Endothelial cell of umbilical vein (primary cell): ENCODE measurements at regions not wholly inside any gene's neighbourhood (a gene's known extent, or its start where the extent isn't known, plus 50 kb on each side); places are given as distances from the start of the nearest gene placed in this dataset.

Experiments
- BruUV-seq: library from RNA; stranded (reverse); fragments of 400-500 nt; replicated peaks from 2 replicates; lab custom pipeline; 2021; lab: Mats Ljungman, UMichigan
- CTCF ChIA-PET: fragments of 300-600, 350-600 bp; sonication (Branson Sonifier 250); formaldehyde crosslinking; loops from one replicate; lab custom pipeline; 2021; ENCODE audit warnings: antibody characterized with exemption, inconsistent platforms; lab: Charles Lee
- POLR2A ChIA-PET: fragments of 300-600, 350-600 bp; sonication (Branson Sonifier 250); formaldehyde crosslinking; loops from one replicate; lab custom pipeline; 2021; ENCODE audit warnings: antibody characterized with exemption, inconsistent platforms; lab: Charles Lee
- DNase-seq: peaks from one replicate; pipeline ENCODE4 v3.0.0-alpha.2; 2011; ENCODE audit warnings: low read depth, low spot score
- FAIRE-seq: peaks from 2 replicates; lab custom pipeline; 2011; peaks lifted over from hg19 to GRCh38; lab: Jason Lieb, UNC
- H2AFZ ChIP-seq: 2 replicates; pipeline ENCODE4 v1.6.0; 2012; ENCODE audit warnings: low read depth, low read length, control low read depth, inconsistent platforms
- H3K27ac ChIP-seq: 2 replicates; pipeline ENCODE4 v1.5.1; 2011; ENCODE audit warnings: low read depth, mild to moderate bottlenecking, control low read depth, low read length, moderate library complexity; ENCODE audit not compliant: insufficient read depth
- H3K27me3 ChIP-seq, 2 experiments: 2 replicates each; pipeline versions ENCODE4 v1.6.0 to v1.6.1; 2011; ENCODE audit warnings: low read length in 2 of 2, mixed read lengths in 1 of 2; ENCODE audit not compliant: control insufficient read depth in 2 of 2, insufficient read depth in 2 of 2
- H3K36me3 ChIP-seq, 2 experiments: 2 replicates in 1 of 2; 3 replicates in 1 of 2; pipeline ENCODE4 v1.5.1; 2011; ENCODE audit warnings: low read length in 2 of 2, mild to moderate bottlenecking in 1 of 2, moderate library complexity in 1 of 2; ENCODE audit not compliant: control insufficient read depth in 2 of 2, insufficient read depth in 2 of 2; ENCODE audit errors: extremely low read depth in 1 of 2
- H3K4me1 ChIP-seq: 3 replicates; pipeline ENCODE4 v1.5.1; 2011; ENCODE audit warnings: mild to moderate bottlenecking, low read length; ENCODE audit not compliant: control insufficient read depth, insufficient read depth; ENCODE audit errors: extremely low read depth
- H3K4me2 ChIP-seq: 2 replicates; pipeline ENCODE4 v1.6.1; 2011; ENCODE audit warnings: low read length, control low read depth, mixed read lengths; ENCODE audit not compliant: insufficient read depth
- H3K4me3 ChIP-seq, 3 experiments: fragments of 200-600 bp in 1 of 3; sonication (generic), shearing (Covaris generic) in 1 of 3; replicated peaks in 1 of 3; 2 replicates each; pipeline ENCODE4 v1.5.1; 2011 to 2016; ENCODE audit warnings: control low read depth in 3 of 3, low read length in 3 of 3, mild to moderate bottlenecking in 2 of 3, inconsistent platforms in 1 of 3, low read depth in 1 of 3, moderate library complexity in 1 of 3; ENCODE audit not compliant: insufficient read depth in 1 of 3
- H3K79me2 ChIP-seq: 2 replicates; pipeline ENCODE4 v1.6.0; 2012; ENCODE audit warnings: low read length, inconsistent platforms; ENCODE audit not compliant: control insufficient read depth, insufficient read depth
- H3K9ac ChIP-seq: replicated peaks from 2 replicates; pipeline ENCODE3; 2011; ENCODE audit warnings: low read length, control low read depth; ENCODE audit not compliant: insufficient read depth; ENCODE audit errors: extremely low read depth
- H3K9me1 ChIP-seq: replicated peaks from 3 replicates; pipeline ENCODE4 v1.6.0; 2011; ENCODE audit warnings: mild to moderate bottlenecking, low read length; ENCODE audit not compliant: control insufficient read depth, insufficient read depth; ENCODE audit errors: extremely low read depth
- H3K9me3 ChIP-seq: replicated peaks from 2 replicates; pipeline ENCODE4 v1.5.1; 2012; ENCODE audit warnings: low read length, inconsistent platforms; ENCODE audit not compliant: control insufficient read depth, insufficient read depth
- H4K20me1 ChIP-seq: replicated peaks from 2 replicates; pipeline ENCODE3; 2011; ENCODE audit warnings: mild to moderate bottlenecking, low read length; ENCODE audit not compliant: control insufficient read depth, insufficient read depth; ENCODE audit errors: extremely low read depth
- CTCF ChIP-seq, 2 donors: IDR thresholded peaks; 1 replicate in 1 of 2; 2 replicates in 1 of 2; pipeline ENCODE4 v1.5.1; 2011; ENCODE audit warnings: low read length in 2 of 2, mild to moderate bottlenecking in 2 of 2, moderate library complexity in 2 of 2, control low read depth in 1 of 2, inconsistent platforms in 1 of 2, low read depth in 1 of 2; ENCODE audit not compliant: insufficient read depth in 1 of 2; ENCODE audit errors: extremely low read depth in 1 of 2
- EZH2 ChIP-seq: IDR thresholded peaks from 2 replicates; pipeline ENCODE4 v1.6.1; 2012; ENCODE audit warnings: borderline replicate concordance, low read depth, mild to moderate bottlenecking, moderate library complexity, low read length, inconsistent platforms; ENCODE audit not compliant: severe bottlenecking
- FOS ChIP-seq: IDR thresholded peaks from 2 replicates; pipeline ENCODE4 v1.6.1; 2011; ENCODE audit warnings: mild to moderate bottlenecking, low read length, moderate library complexity, borderline replicate concordance; ENCODE audit not compliant: insufficient read depth
- GATA2 ChIP-seq: IDR thresholded peaks from 2 replicates; pipeline ENCODE4 v1.7.0; 2011; ENCODE audit warnings: low read depth, mild to moderate bottlenecking, moderate library complexity, mixed read lengths, low read length; ENCODE audit not compliant: insufficient read length, insufficient read depth
- JUN ChIP-seq: IDR thresholded peaks from 2 replicates; pipeline ENCODE4 v1.6.1; 2011; ENCODE audit warnings: borderline replicate concordance, low read depth; ENCODE audit not compliant: insufficient read length, insufficient read depth
- MAX ChIP-seq: IDR thresholded peaks from 2 replicates; pipeline ENCODE4 v1.6.1; 2011; ENCODE audit not compliant: insufficient read depth, insufficient read length
- MYC ChIP-seq: IDR thresholded peaks from one replicate; pipeline ENCODE4 v1.6.1; 2011; ENCODE audit warnings: mild to moderate bottlenecking, low read depth, low read length
- POLR2A ChIP-seq: IDR thresholded peaks from 2 replicates; pipeline ENCODE4 v1.6.1; 2012; ENCODE audit warnings: low read depth, mild to moderate bottlenecking, control low read depth, low read length
- POLR2AphosphoS5 ChIP-seq: IDR thresholded peaks from 2 replicates; pipeline ENCODE4 v1.6.1; 2012; ENCODE audit warnings: low read depth, mild to moderate bottlenecking, control low read depth, low read length, moderate library complexity; ENCODE audit not compliant: insufficient read depth
- dilution Hi-C: fragments of 300-500 bp; cut with MboI; formaldehyde crosslinking; loops from one replicate; pipeline ENCODE4 v1.15.0; 2019; ENCODE audit warnings: low sequenced_read_pairs; ENCODE audit not compliant: extremely low pct_ligation_motif_present
- intact Hi-C: fragments of 100-400 bp; cut with micrococcal nuclease; formaldehyde crosslinking; loops from one replicate; pipeline ENCODE4 v1.10.0; 2022

- H3K4me2 ChIP-seq: no peak overlapping the region
- BruUV-seq: no TSS peak
- dilution Hi-C loops: no loop called here
Measured at GRCh38 chr5:71957292-71957898, 149.9 kb upstream of the MAP1B start.

More at GRCh38 chr5:71957292-71957898, 149.9 kb upstream of the MAP1B start:
- Histone ChIP-seq H3K4me1 (no peaks in the 10 kb centered on the region), H3K79me2 (no peaks in the 10 kb centered on the region), H3K4me3 (no peak overlapping the region), H3K9me1 (no peaks in the 10 kb centered on the region), H2AFZ (no peak overlapping the region), H3K36me3 (no peaks in the 10 kb centered on the region), H4K20me1 (no peaks in the 10 kb centered on the region), H3K9me3 (no peaks in the 10 kb centered on the region), H3K27ac (no peak overlapping the region), H3K27me3 (peaks cover 9 to 21% of the 10 kb centered on the region in 2 experiments), H3K9ac (no peak overlapping the region)
- FAIRE-seq: no peak
- intact Hi-C loops: no loop called here
- CTCF ChIA-PET: no interaction called here
- POLR2A ChIA-PET: no interaction called here
- DNase-seq: no peak
- TF ChIP-seq EZH2: no peak
- no peak for TF ChIP-seq GATA2
- TF ChIP-seq JUN: no peak
- TF ChIP-seq MYC: no peak
- no peak for TF ChIP-seq POLR2AphosphoS5
- no peak for TF ChIP-seq POLR2A
- no peak for TF ChIP-seq MAX
- no peak for TF ChIP-seq CTCF (IDR thresholded peaks at IDR 0.05; ENCODE audit: extremely low read depth in 1 of 2, insufficient read depth in 1 of 2, low read depth in 1 of 2, low read length in 2 of 2)
- TF ChIP-seq FOS: no peak
